OCI-M1 (cell line): ENCODE measurements at regions not wholly inside any gene's neighbourhood (a gene's known extent, or its start where the extent isn't known, plus 50 kb on each side); places are given as distances from the start of the nearest gene placed in this dataset.
A peak's percentile ranks its signal among the peaks of the same experiment; 100 is the strongest.
"Not testable (repeated sequence)": the region's sequence is repeated elsewhere in the genome, so short reads cannot be mapped to it uniquely, and the experiment has no call there.

ENCODE experiments used
- DNase-seq: peaks from one replicate; lab custom pipeline; 2025; lab: John Stamatoyannopoulos, UW

GRCh38 chr2:190150413-190150812 is 87.9 kb upstream of the MSTN start:
- DNase-seq, result no peak

GRCh38 chr2:190149908-190150307 is 87.4 kb upstream of the MSTN start:
- no peak for DNase-seq

DNA sequence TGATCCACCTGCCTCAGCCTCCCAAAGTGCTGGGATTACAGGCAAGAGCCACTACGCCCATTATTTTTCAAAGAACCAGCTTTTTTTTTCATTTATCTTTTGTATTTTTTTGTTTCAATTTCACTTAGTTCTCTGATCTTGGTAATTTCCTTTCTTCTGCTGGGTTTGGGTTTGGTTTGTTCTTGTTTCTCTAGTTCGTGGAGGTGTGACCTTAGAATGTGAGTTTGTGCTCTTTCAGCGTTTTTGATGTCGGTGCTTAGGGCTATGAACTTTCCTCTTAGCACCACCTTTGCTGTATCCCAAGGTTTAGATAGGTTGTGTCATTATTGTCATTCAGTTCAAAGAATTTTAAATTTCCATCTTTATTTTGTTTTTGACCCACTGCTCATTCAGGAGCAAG is 86.7 kb upstream of the MSTN start:
- no peak for DNase-seq

GRCh38 chr2:190146109-190146508 is 83.6 kb upstream of the MSTN start:
- not testable (repeated sequence) for DNase-seq

DNA sequence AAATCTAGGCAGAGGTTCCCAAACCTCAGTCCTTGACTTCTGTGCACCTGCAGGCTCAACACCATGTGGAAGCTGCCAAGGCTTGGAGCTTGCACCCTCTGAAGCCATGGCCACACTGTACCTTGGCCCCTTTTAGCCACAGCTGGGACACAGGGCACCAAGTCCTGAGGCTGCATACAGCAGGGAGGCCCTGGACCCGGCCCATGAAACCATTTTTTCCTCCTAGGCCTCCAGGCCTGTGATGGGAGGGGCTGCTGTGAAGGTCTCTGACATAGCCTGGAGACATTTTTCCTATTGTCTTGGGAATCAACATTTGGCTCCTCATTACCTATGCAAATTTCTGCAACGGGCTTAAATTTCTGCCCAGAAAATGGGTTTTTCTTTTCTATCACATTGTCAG is 77.9 kb upstream of the MSTN start:
- not testable (repeated sequence) for DNase-seq

GRCh38 chr2:190139371-190139770 is 76.8 kb upstream of the MSTN start:
- no peak for DNase-seq

GRCh38 chr2:190138032-190138431 is 75.5 kb upstream of the MSTN start:
- no peak for DNase-seq

GRCh38 chr2:190137561-190137960 is 75.0 kb upstream of the MSTN start:
- no peak for DNase-seq

DNA sequence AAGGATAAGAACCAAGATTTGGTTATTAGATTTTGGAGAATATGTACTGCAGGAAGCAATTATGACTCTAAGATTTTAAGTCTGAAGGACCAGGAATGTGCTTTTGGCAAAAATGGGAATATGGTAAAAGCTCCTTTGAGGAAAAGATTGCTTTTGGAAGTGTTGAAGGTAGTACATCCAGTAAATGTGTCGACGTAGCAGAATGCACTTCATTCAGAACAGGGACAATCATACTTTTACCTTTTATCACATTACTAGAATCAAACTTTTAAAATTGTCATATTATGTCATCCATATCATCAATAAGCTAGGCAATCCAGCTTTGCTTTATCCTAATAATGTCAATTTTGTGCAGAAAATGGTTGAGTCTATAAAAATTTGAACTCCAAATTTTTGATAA is 74.3 kb upstream of the MSTN start:
- DNase-seq, result no peak

GRCh38 chr2:190136259-190136658 is 73.7 kb upstream of the MSTN start:
- peak; percentile 11 for DNase-seq

DNA sequence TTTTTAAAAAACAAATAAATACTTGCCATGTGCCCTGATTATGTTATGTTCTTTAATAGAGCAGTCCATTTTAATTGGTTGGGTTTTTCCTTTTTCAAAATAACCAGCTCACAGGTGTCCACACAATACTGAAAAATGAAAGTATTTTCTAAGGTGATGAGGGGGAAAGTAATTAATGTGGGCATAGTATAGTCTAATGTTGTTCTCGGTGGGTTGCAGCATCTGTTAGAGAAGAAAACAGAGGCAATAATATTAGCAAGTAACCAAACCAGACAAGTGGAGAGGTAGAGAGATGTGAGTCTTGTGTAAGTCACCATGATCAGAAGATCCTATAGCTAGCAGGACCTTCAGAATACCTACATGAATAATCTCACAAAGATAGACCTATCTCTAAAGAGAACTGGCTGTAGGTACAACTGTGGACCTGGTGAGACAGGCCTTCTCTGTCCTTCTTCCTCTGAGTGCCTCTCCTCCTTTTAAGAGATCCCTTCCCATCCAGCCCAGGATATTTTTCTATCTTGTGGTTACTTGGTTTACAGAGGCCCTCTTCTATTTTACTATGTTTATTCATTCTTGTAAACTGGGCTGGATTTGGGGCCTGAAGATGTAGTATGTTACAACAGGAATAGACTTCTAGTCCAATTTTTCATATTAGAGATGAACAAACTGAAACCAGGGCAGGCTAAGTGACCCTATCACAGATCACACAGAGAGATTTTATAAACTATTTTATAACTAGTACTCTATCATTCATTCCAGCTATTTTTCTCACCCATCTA is 67.1 kb upstream of the MSTN start:
- no peak for DNase-seq

GRCh38 chr2:190127651-190128050 is 65.1 kb upstream of the MSTN start:
- DNase-seq, result no peak

- no peak for DNase-seq
Observed at GRCh38 chr2:190126798-190127197, 64.3 kb upstream of the MSTN start.

- no peak for DNase-seq
Observed at GRCh38 chr2:190123956-190124355, 61.4 kb upstream of the MSTN start.

DNA sequence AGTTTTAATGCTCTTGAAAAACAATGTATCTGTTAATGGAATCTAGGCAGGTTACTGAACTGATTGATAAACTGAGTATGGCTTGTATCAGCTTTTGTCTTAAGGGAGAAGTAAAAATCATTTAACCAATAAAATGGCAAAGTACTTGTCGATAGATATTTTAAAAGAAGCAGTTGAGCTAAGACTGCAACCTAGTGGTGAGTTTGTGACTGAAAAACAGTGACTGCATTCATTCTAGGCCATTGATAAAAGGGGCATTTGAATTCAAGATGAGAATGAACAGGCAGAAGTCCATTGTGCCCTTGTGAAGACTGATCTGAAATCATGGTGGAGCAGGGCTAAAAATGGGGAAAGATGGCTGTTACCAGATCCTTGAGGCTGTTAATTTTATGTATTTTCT is 59.4 kb upstream of the MSTN start:
- DNase-seq, result peak; percentile 74

- no peak for DNase-seq
Observed at GRCh38 chr2:190121305-190121704, 58.8 kb upstream of the MSTN start.

GRCh38 chr2:190119923-190120590 is 57.5 kb upstream of the MSTN start:
- no peak for DNase-seq

DNA sequence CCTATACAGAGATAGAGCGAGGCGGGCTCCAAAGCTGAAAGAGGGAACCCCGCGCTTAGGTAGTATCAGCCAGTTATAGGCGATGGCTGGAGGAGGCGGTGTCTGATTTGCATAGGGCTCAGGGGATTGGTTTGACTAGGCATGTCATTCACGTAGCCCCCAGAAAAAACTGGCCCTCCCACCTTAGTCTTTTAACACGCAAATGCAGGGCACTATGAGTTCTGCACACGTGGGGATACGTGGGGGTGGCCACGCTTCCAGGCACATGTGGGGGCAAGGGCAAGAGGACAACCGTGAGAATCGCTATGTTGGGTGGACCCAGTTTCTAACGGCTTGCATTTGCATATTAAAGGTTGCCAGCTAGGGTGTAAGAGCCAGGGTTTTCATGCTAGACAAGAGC is 56.7 kb upstream of the MSTN start:
- peak; percentile 59 for DNase-seq

DNA sequence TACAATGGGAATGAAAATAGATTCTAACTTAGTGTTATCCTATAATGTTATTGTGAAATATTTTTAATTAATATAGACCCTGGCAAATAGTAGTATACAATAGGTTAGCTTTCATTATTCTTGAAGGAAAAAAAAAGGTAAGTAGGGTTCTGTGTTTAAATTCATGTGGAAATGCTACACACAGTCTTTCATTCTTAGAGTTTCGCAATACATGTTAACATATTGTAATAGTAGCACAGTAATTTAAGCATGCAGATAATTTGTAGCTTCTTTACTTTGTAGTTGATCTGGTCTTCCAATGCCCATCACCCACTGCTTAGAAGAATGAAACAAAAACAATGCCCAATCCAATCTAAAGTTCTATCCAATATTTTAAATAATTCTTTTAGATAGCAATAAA is 54.8 kb upstream of the MSTN start:
- no peak for DNase-seq

DNA sequence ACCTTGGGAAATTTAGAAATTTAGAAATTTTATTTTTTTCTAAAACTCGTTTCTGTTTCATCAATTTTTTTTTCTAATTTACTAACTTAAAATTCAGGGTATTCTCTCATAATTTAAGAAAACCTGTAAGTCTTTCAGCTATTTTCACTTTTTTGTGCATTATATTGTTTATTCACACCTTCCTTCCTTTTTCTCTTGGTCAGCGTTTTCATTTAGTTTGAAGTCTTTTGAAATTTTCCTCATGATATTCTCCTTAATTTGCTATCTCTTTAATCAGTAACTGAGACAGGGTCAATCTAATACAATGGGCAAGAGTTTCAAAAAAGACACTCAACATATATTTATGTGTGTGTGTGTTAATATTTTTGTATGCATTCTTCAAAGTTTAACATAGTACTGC is 50.5 kb upstream of the MSTN start:
- DNase-seq, result no peak
